ENCODE measurements at regions not wholly inside any gene's neighbourhood (a gene's known extent, or its start where the extent isn't known, plus 50 kb on each side); places are given as distances from the start of the nearest gene placed in this dataset.

DNA sequence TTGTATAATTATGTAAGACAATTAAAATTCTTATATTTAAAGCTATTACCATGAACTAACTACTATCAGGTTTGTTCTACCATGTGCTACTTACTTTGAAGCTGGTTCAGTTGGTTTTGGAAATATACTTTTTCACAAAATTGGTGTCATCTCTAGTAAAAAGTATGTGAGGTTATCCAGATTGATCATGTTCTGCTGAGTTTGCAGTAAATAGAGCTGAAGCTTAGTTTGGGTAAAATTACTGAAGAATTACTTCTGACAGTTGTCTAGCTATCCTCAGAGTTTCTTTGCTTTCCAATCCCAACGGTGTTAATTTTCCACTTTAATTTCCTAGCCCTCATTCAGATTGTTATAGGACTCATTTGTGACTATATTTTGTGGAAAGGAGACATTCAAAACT, 184.2 kb downstream of the FAT4 start:
- TF ChIP-seq, protein P1, sequence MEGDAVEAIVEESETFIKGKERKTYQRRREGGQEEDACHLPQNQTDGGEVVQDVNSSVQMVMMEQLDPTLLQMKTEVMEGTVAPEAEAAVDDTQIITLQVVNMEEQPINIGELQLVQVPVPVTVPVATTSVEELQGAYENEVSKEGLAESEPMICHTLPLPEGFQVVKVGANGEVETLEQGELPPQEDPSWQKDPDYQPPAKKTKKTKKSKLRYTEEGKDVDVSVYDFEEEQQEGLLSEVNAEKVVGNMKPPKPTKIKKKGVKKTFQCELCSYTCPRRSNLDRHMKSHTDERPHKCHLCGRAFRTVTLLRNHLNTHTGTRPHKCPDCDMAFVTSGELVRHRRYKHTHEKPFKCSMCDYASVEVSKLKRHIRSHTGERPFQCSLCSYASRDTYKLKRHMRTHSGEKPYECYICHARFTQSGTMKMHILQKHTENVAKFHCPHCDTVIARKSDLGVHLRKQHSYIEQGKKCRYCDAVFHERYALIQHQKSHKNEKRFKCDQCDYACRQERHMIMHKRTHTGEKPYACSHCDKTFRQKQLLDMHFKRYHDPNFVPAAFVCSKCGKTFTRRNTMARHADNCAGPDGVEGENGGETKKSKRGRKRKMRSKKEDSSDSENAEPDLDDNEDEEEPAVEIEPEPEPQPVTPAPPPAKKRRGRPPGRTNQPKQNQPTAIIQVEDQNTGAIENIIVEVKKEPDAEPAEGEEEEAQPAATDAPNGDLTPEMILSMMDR (IDR thresholded peaks at IDR 0.05; ENCODE audit: extremely low read depth in 1 of 2, insufficient read depth in 1 of 2, low read depth in 1 of 2, low read length in 2 of 2), result no peak
- TF ChIP-seq FOS (IDR thresholded peaks at IDR 0.05; ENCODE audit: borderline replicate concordance, insufficient read depth, low read length), result no peak
- TF ChIP-seq, protein P2, sequence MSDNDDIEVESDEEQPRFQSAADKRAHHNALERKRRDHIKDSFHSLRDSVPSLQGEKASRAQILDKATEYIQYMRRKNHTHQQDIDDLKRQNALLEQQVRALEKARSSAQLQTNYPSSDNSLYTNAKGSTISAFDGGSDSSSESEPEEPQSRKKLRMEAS (IDR thresholded peaks at IDR 0.05; ENCODE audit: insufficient read depth, insufficient read length), result no peak
- TF ChIP-seq JUN (IDR thresholded peaks at IDR 0.05; ENCODE audit: borderline replicate concordance, insufficient read depth, insufficient read length, low read depth), result no peak
- TF ChIP-seq EZH2 (IDR thresholded peaks at IDR 0.05; ENCODE audit: borderline replicate concordance, low read depth, low read length, severe bottlenecking), result no peak
- TF ChIP-seq MYC (IDR thresholded peaks at IDR 0.05; ENCODE audit: low read depth, low read length), result no peak
- TF ChIP-seq POLR2AphosphoS5 (IDR thresholded peaks at IDR 0.05; ENCODE audit: insufficient read depth, low read depth, low read length), result no peak
- TF ChIP-seq POLR2A (IDR thresholded peaks at IDR 0.05; ENCODE audit: low read depth, low read length), result no peak
- no peak for TF ChIP-seq GATA2 (IDR thresholded peaks at IDR 0.05; ENCODE audit: insufficient read depth, insufficient read length, low read depth, low read length)
- H3K9me3 ChIP-seq (replicated peaks; ENCODE audit: control insufficient read depth, insufficient read depth, low read length), result no peaks in the 10 kb centered on the region
- ChIA-PET CTCF (interaction anchor here (0.8 to 1.2 kb wide), 5 partner anchors 9 to 252 kb away, joined by 3 to 5 read pairs (median 3); no protein-coding TSS in a partner anchor), POLR2A (no interaction called here)
- BruUV-seq (replicated peaks), result no TSS peak
- H3K9me1 ChIP-seq (replicated peaks; ENCODE audit: control insufficient read depth, extremely low read depth, insufficient read depth, low read length), result no peaks in the 10 kb centered on the region
- no peak for FAIRE-seq
- H3K79me2 ChIP-seq (ENCODE audit: control insufficient read depth, insufficient read depth, low read length), result no peaks in the 10 kb centered on the region
- H4K20me1 ChIP-seq (replicated peaks; ENCODE audit: control insufficient read depth, extremely low read depth, insufficient read depth, low read length), result no peaks in the 10 kb centered on the region
- H3K27me3 ChIP-seq (ENCODE audit: control insufficient read depth in 2 of 2, insufficient read depth in 2 of 2, low read length in 2 of 2), result no peaks in the 10 kb centered on the region
- no peak for DNase-seq (ENCODE audit: low read depth, low spot score)
- no peak overlapping the region for H3K9ac ChIP-seq (replicated peaks; ENCODE audit: extremely low read depth, insufficient read depth, low read length)
- intact Hi-C loops (cut with micrococcal nuclease) (no loop called here), dilution Hi-C loops (cut with MboI; ENCODE audit: extremely low pct_ligation_motif_present, low sequenced_read_pairs) (no loop called here)
- no peaks in the 10 kb centered on the region for H3K36me3 ChIP-seq (ENCODE audit: control insufficient read depth in 2 of 2, extremely low read depth in 1 of 2, insufficient read depth in 2 of 2, low read length in 2 of 2)
- no peaks in the 10 kb centered on the region for H3K4me1 ChIP-seq (ENCODE audit: control insufficient read depth, extremely low read depth, insufficient read depth, low read length)
- H2AFZ ChIP-seq (ENCODE audit: low read depth, low read length), result no peak overlapping the region
- no peak overlapping the region for H3K4me3 ChIP-seq (replicated peaks in 1 of 3; ENCODE audit: insufficient read depth in 1 of 3, low read depth in 1 of 3, low read length in 3 of 3)
- no peak overlapping the region for H3K27ac ChIP-seq (ENCODE audit: insufficient read depth, low read depth, low read length)
- H3K4me2 ChIP-seq (ENCODE audit: insufficient read depth, low read length), result no peak overlapping the region
